ENCODE measurements at regions not wholly inside any gene's neighbourhood (a gene's known extent, or its start where the extent isn't known, plus 50 kb on each side); places are given as distances from the start of the nearest gene placed in this dataset.
A peak's percentile ranks its signal among the peaks of the same experiment; 100 is the strongest.

DNA sequence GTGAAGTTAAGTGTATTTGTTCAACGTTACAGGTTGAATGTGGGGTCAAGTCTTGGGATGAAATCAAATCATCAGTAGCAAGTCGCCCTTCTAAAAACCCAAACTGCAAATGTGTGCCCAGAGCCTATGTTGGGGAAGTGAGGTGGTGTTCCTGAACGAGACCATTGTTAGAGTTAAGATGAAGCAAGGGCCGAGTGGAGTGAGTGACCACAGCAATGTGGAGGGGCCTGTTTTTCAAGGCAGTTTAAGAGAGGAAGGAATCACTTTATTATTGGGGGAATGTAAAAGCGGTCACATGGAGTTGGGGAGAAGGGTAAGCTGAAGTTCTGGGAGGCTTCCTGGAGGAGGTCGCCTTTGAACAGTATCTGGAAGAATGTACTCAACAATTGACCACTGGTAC, 68.5 kb downstream of the MYCN start:
- H3K4me3 ChIP-seq (ENCODE audit: low read depth, low read length), result no peak overlapping the region
- DNase-seq (ENCODE audit: low read depth), result no peak
- no peak for TF ChIP-seq MAX (IDR thresholded peaks at IDR 0.05; ENCODE audit: low read depth, low read length)
- no peak for TF ChIP-seq POLR2A (IDR thresholded peaks at IDR 0.05; ENCODE audit: extremely low read depth, insufficient read length)
- no peak for TF ChIP-seq MYC (IDR thresholded peaks at IDR 0.05; ENCODE audit: low read depth, low read length)
- no peak for TF ChIP-seq CTCF (IDR thresholded peaks at IDR 0.05; ENCODE audit: low read depth, low read length)

DNA sequence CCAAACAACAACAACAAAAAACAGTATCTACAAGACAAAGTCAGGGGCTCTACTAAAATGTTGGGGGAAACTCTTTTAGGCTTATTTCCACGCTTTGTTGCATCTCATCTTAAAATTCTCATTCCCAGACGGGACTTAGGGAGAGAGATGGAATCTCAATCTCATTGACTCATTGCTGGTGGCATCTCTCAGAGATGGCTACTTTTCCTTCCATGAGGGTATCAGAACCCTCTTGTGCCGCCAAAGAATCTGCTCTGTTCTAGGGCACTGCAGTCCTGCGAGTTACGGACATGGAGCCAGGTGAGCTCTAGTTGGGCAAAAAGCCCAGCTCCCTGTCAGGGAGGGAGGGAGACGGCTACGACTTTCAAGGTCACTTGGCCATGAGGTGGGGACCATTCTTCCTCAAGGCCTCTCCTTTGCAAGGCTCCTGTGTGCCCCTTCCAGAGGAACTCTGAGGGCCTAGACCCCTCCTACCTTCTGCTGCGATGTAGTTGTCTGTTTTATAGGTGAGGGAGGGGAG, 68.0 kb downstream of the MYCN start:
- DNase-seq (ENCODE audit: low read depth), result no peak
- no peak for TF ChIP-seq POLR2A (IDR thresholded peaks at IDR 0.05; ENCODE audit: extremely low read depth, insufficient read length)
- TF ChIP-seq MAX (IDR thresholded peaks at IDR 0.05; ENCODE audit: low read depth, low read length), result no peak
- TF ChIP-seq CTCF (IDR thresholded peaks at IDR 0.05; ENCODE audit: low read depth, low read length), result no peak
- TF ChIP-seq MYC (IDR thresholded peaks at IDR 0.05; ENCODE audit: low read depth, low read length), result no peak
- no peak overlapping the region for H3K4me3 ChIP-seq (ENCODE audit: low read depth, low read length)

DNA sequence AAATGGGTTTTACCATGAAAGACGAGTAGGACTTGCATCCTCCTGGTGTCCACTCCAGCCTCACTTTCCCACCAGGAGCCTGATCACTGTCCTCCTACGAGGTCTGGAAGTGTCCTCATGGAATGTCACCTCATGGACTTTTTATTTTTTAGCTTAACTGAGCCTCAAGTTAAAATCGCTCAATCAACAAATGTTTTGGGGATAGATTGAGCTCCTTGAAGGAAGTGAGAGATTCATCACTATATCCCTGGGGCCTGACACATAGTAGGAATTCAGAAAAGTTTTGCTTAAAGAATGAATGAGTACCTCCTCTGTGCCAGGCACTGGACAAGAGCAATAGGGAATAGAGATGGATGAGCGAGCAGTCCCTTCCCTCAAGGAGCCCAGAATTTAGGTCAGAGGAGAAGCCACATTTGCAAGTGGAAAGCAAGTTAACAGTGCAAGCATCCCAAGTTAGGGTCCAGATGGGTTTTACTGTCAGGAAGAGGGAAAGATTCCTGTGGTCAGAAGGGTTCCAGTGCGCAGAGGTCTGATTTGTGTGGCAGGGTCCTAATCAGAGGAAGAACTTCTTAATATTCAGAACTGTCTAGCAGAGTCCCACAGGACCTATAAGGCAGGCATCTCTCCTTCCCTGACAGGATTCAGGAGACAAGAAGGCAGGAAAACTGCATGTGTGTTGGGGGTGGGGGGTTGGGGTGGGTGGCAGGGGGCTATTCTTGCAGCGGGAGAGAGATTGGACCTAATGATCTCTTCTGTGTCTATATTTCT, 67.0 kb downstream of the MYCN start:
- H3K4me3 ChIP-seq (ENCODE audit: low read depth, low read length), result no peak overlapping the region
- DNase-seq (ENCODE audit: low read depth), result no peak
- TF ChIP-seq POLR2A (IDR thresholded peaks at IDR 0.05; ENCODE audit: extremely low read depth, insufficient read length) (no peak), MYC (IDR thresholded peaks at IDR 0.05; ENCODE audit: low read depth, low read length) (no peak), MAX (IDR thresholded peaks at IDR 0.05; ENCODE audit: low read depth, low read length) (no peak), CTCF (IDR thresholded peaks at IDR 0.05; ENCODE audit: low read depth, low read length) (no peak)

- H3K4me3 ChIP-seq (ENCODE audit: low read depth, low read length), result no peak overlapping the region
- peak; percentile 15 for DNase-seq (ENCODE audit: low read depth)
- TF ChIP-seq MAX (IDR thresholded peaks at IDR 0.05; ENCODE audit: low read depth, low read length) (no peak), MYC (IDR thresholded peaks at IDR 0.05; ENCODE audit: low read depth, low read length) (no peak), POLR2A (IDR thresholded peaks at IDR 0.05; ENCODE audit: extremely low read depth, insufficient read length) (no peak), CTCF (IDR thresholded peaks at IDR 0.05; ENCODE audit: low read depth, low read length) (no peak)
Observed at GRCh38 chr2:16006537-16007166, 66.3 kb downstream of the MYCN start.

DNA sequence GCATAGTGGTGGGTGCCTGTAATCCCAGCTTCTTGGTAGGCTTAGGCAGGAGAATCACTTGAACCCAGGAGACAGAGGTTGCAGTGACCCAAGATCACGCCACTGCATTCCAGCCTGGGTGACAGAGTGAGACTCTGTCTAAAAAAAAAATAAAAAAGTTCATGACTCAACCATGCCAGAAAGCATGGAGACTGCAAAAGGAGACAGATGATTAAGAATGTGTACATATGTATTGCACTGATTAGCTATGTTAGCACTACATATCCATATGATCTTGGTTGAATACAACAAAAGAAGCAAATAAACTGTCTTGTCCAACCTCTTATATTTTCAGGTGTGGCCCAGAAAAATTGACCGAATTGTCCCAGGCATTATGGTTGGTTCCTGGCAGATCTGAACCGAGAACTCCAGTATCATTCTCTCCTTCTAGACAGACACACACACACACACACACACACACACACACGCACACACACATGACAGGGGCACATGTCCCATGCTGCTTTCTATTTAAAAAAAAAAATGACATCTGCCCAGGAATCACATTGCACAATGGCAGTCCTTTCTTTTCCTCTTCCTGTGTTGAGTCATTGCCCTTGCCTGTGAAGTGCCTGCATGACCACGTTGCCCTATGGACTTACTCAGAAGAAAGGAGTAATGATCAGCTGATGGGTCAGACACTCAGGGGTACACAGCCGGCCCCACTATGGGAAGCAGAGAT, 65.6 kb downstream of the MYCN start:
- DNase-seq (ENCODE audit: low read depth), result peak; percentile 80
- no peak overlapping the region for H3K4me3 ChIP-seq (ENCODE audit: low read depth, low read length)
- TF ChIP-seq CTCF (IDR thresholded peaks at IDR 0.05; ENCODE audit: low read depth, low read length) (no peak), MAX (IDR thresholded peaks at IDR 0.05; ENCODE audit: low read depth, low read length) (peak; percentile 86), POLR2A (IDR thresholded peaks at IDR 0.05; ENCODE audit: extremely low read depth, insufficient read length) (no peak), MYC (IDR thresholded peaks at IDR 0.05; ENCODE audit: low read depth, low read length) (peak; percentile 71; the same call in 1 of the 2 replicates)

Data from NB4 (cell line).